ENCODE measurements at regions not wholly inside any gene's neighbourhood (a gene's known extent, or its start where the extent isn't known, plus 50 kb on each side); places are given as distances from the start of the nearest gene placed in this dataset.
"Not testable (repeated sequence)": the region's sequence is repeated elsewhere in the genome, so short reads cannot be mapped to it uniquely, and the experiment has no call there.

DNA sequence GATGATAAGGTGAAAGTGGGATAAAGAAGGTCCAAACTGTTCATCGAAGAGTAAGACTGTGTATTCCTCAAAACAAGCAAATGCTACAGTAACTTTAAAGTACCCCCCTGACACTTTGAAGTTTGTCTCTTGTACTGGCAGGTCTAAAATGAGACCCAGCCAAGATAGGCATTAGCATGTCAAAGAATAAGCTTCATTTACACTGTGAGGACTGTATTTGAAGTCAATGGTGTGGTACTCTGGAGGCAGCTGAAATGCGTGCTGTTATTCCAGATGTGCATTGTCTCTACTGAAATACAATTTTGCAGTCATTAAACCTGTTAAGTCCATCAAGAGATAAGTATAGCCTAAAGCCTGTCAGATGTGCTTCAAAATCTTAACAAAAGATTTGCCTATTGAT is 288.9 kb upstream of the TECRL start:
- no peak overlapping the region for H3K4me3 ChIP-seq (ENCODE audit: severe bottlenecking)
- ATAC-seq (ENCODE audit: low read depth) (no peak), DNase-seq (ENCODE audit: low spot score) (no peak)
- H3K36me3 ChIP-seq (ENCODE audit: low read depth), result no peaks in the 10 kb centered on the region
- peaks cover 2% of the 10 kb centered on the region for H3K27me3 ChIP-seq (ENCODE audit: insufficient read depth, poor library complexity, severe bottlenecking)
- H3K27ac ChIP-seq (ENCODE audit: poor library complexity, severe bottlenecking), result no peak overlapping the region
- no peaks in the 10 kb centered on the region for H3K9me3 ChIP-seq (ENCODE audit: severe bottlenecking)
- TF ChIP-seq, protein P1, sequence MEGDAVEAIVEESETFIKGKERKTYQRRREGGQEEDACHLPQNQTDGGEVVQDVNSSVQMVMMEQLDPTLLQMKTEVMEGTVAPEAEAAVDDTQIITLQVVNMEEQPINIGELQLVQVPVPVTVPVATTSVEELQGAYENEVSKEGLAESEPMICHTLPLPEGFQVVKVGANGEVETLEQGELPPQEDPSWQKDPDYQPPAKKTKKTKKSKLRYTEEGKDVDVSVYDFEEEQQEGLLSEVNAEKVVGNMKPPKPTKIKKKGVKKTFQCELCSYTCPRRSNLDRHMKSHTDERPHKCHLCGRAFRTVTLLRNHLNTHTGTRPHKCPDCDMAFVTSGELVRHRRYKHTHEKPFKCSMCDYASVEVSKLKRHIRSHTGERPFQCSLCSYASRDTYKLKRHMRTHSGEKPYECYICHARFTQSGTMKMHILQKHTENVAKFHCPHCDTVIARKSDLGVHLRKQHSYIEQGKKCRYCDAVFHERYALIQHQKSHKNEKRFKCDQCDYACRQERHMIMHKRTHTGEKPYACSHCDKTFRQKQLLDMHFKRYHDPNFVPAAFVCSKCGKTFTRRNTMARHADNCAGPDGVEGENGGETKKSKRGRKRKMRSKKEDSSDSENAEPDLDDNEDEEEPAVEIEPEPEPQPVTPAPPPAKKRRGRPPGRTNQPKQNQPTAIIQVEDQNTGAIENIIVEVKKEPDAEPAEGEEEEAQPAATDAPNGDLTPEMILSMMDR (IDR thresholded peaks at IDR 0.05; ENCODE audit: poor library complexity, severe bottlenecking), result no peak
- H3K4me1 ChIP-seq (ENCODE audit: insufficient read depth, poor library complexity, severe bottlenecking), result no peaks in the 10 kb centered on the region

DNA sequence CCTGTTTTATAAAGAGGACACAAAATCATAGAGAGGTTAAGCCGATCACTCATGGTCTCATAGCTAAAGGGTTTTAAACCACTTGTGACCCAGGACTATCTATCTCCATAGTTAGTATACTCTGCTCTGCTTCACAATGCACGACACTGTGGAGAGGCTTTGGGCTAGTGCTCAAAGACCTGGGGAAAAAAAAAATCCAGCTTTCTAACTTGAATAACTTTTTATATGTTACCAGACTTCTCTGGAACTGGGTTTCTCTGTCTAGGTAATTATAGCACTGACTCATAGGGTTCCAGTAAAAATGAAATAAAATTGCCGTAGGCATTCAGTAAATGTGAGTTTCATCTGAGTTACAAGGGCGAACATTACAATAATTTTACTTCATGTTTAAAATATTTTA is 273.7 kb upstream of the TECRL start:
- Histone ChIP-seq H3K9me3 (ENCODE audit: severe bottlenecking) (no peaks in the 10 kb centered on the region), H3K4me3 (ENCODE audit: severe bottlenecking) (no peak overlapping the region), H3K27ac (ENCODE audit: poor library complexity, severe bottlenecking) (no peak overlapping the region), H3K36me3 (ENCODE audit: low read depth) (no peaks in the 10 kb centered on the region; the same call in 1 of the 2 replicates), H3K4me1 (ENCODE audit: insufficient read depth, poor library complexity, severe bottlenecking) (peaks cover 4% of the 10 kb centered on the region), H3K27me3 (ENCODE audit: insufficient read depth, poor library complexity, severe bottlenecking) (no peaks in the 10 kb centered on the region)
- ATAC-seq (ENCODE audit: low read depth) (no peak), DNase-seq (ENCODE audit: low spot score) (no peak)
- TF ChIP-seq, protein P1 (IDR thresholded peaks at IDR 0.05; ENCODE audit: poor library complexity, severe bottlenecking), result no peak

DNA sequence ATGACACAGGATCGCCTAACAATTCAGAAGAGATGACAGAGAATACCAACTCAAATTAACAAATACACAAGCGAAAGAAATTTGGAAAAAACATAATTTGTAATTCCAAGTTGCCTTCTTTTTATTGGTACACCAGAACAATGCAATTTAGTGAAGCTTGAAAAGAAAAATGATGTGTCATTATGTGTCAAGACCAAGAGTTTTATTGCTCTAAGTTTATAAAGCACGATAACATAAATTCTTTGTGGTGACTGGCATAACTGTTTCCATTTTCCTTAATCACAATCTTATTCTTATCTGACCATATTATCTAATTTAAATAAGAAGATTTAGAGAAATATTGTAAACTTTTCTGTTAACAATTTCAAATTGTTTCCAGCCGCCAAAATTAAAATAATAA is 273.2 kb upstream of the TECRL start:
- no peaks in the 10 kb centered on the region for H3K9me3 ChIP-seq (ENCODE audit: severe bottlenecking)
- peaks cover 4% of the 10 kb centered on the region for H3K4me1 ChIP-seq (ENCODE audit: insufficient read depth, poor library complexity, severe bottlenecking)
- no peak overlapping the region for H3K27ac ChIP-seq (ENCODE audit: poor library complexity, severe bottlenecking)
- no peaks in the 10 kb centered on the region; the same call in 1 of the 2 replicates for H3K36me3 ChIP-seq (ENCODE audit: low read depth)
- ATAC-seq (ENCODE audit: low read depth) (no peak), DNase-seq (ENCODE audit: low spot score) (no peak)
- TF ChIP-seq, protein P1 (IDR thresholded peaks at IDR 0.05; ENCODE audit: poor library complexity, severe bottlenecking), result no peak
- no peaks in the 10 kb centered on the region for H3K27me3 ChIP-seq (ENCODE audit: insufficient read depth, poor library complexity, severe bottlenecking)
- no peak overlapping the region for H3K4me3 ChIP-seq (ENCODE audit: severe bottlenecking)

DNA sequence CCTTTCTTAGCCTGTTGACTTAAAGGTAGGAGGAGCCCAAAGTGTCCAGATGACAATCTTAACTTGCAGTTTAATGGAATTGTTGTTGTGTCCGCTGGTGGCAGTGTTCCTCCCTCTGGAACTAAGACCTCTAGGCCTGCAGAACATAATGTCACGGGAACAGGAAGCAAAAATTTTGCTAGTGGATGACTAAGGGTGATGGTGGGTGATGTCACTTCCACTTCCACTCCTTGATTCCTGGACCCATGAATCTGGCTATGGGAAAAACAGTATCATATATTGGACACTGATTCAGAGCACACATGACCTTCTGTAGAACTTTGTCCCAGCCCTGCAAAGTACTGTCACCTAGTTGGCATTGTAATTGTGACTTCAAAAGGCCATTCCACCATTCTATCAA is 263.9 kb upstream of the TECRL start:
- DNase-seq (ENCODE audit: low spot score); H3K27me3 ChIP-seq (ENCODE audit: insufficient read depth, poor library complexity, severe bottlenecking); H3K27ac ChIP-seq (ENCODE audit: poor library complexity, severe bottlenecking); H3K9me3 ChIP-seq (ENCODE audit: severe bottlenecking); H3K4me3 ChIP-seq (ENCODE audit: severe bottlenecking); ATAC-seq (ENCODE audit: low read depth); H3K4me1 ChIP-seq (ENCODE audit: insufficient read depth, poor library complexity, severe bottlenecking); H3K36me3 ChIP-seq (ENCODE audit: low read depth): not testable (repeated sequence)

DNA sequence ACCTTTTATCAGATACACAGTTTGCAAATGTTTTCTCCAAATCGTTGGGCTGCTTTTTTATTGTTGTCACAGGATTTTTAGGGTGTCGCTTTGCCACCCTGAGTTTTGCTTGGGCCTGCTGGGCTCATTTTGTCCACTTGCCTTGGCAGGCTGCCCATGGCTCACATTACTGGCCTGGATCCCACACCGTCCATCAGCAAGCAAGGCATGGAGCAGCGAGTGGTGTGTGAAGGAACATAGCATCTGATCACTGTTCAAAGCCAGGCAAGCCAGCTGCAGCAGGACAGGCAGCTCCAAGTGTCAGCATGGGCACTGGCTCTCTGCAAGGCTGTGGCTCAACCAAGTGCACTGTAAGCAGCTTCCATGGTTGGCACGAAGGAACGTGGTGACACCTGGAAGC is 261.4 kb upstream of the TECRL start:
- Histone ChIP-seq H3K27me3 (ENCODE audit: insufficient read depth, poor library complexity, severe bottlenecking) (no peaks in the 10 kb centered on the region), H3K9me3 (ENCODE audit: severe bottlenecking) (no peaks in the 10 kb centered on the region), H3K4me3 (ENCODE audit: severe bottlenecking) (no peak overlapping the region), H3K27ac (ENCODE audit: poor library complexity, severe bottlenecking) (no peak overlapping the region), H3K4me1 (ENCODE audit: insufficient read depth, poor library complexity, severe bottlenecking) (no peaks in the 10 kb centered on the region), H3K36me3 (ENCODE audit: low read depth) (no peaks in the 10 kb centered on the region)
- DNase-seq (ENCODE audit: low spot score), result no peak
- no peak for ATAC-seq (ENCODE audit: low read depth)
- TF ChIP-seq, protein P1 (IDR thresholded peaks at IDR 0.05; ENCODE audit: poor library complexity, severe bottlenecking), result no peak
